LoVo (cell line): ENCODE measurements at regions not wholly inside any gene's neighbourhood (a gene's known extent, or its start where the extent isn't known, plus 50 kb on each side); places are given as distances from the start of the nearest gene placed in this dataset.

ENCODE experiments used
- DNase-seq: peaks from one replicate; pipeline ENCODE4 v3.0.0-alpha.2; 2016; ENCODE audit warnings: low spot score

GRCh38 chr13:103436057-103436654, 369.9 kb upstream of the SLC10A2 start:
- no peak for DNase-seq

DNA sequence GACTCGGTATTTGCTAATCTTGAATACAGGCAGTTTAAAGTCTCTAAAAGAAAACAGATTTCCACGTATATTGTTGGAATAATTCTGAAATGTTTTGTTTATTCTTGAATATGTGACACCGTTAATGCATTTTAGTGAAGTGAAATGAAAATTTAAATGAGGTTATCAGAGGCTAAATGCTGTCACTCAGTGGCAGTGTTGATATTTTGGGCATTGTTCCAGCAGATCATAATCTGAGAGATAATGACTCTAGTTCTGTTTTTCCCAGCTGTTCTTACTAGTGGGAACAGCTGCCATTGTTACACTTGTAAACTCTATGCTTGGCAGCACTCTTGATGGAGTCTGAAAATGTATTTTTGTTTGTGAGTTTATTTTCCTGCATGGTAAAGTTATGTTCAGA, 365.6 kb upstream of the SLC10A2 start:
- DNase-seq = no peak

- DNase-seq = no peak
These were observed 364.2 kb upstream of the SLC10A2 start for GRCh38 chr13:103430368-103430767.

DNA sequence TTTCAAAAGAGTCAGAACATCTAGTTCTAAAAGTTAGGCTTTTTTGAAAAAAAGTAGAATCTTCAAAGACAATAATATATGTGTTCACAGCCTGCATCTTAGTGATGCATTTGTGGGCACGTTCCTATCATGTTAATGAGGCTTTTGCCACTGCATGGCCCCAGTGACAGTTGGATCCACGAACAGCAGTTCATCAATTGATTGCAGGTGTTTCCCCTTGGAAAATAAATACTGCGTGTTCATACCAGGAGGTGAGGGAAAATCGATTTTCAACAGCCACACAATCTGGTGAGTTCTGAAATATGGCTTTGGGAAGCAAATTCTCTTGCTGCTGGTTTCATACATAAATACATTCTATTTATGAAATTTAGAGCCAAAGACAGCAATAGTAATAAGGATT, 343.8 kb upstream of the SLC10A2 start:
- DNase-seq = no peak

DNA sequence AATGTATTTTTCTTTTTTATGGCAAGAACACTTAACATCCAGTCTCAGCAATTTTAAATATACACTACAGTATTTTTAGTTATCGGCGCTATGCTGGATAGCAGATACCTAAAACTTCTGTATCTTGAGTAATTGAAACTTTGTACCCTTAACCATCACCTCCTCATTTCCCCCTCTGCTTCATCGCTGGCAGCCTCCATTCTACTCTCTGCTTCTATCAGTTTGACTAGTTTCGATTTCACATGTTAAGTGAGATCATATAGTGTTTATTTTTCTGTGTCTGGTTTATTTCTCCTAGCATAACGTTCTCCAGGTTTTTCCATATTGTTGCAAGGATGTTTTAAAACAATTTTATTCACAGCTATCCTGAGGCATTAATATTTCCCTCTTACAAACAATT, 340.8 kb upstream of the SLC10A2 start:
- no peak for DNase-seq

DNA sequence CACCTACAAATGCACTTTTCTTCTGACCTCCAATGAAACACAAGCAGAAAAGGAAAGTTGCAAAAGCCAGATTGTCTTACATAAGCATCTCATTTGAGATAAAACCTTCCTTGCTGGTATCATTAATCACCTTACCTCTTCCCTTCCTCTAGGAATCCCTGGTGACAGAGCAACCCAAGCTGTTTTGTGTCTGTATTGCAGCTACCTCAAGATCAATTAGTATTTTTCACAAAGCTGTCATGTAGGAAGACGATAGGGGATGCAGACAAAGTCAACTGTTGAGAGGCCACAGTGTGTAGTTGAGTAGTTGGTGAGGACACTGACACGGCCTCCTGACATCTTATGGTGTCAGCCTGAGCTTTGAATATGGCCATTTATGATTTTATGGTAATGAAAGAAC, 339.1 kb upstream of the SLC10A2 start:
- DNase-seq = no peak

DNA sequence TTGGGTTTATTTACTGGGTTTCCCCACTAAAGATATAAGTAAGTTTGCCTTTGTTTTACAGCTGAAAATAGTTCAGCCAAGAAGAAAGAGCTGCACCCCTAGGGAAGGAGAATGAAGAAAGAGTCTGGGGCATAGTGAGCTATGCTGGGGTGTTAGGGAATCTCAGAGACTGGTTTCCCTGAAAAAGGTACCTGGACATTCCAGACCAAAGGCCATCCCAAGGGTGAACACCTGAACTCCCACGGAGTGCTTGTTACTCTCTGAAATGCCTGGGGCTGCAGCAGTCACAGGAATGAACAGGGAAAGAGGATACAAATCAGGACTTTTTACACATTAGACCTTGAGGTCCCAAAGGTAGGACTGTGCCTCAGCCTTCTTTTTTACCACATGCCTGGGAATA, 337.6 kb upstream of the SLC10A2 start:
- DNase-seq = no peak

GRCh38 chr13:103403148-103403740, 337.0 kb upstream of the SLC10A2 start:
- DNase-seq = peak; percentile 15

- no peak for DNase-seq
These were observed 328.9 kb upstream of the SLC10A2 start for GRCh38 chr13:103395139-103395538.

DNA sequence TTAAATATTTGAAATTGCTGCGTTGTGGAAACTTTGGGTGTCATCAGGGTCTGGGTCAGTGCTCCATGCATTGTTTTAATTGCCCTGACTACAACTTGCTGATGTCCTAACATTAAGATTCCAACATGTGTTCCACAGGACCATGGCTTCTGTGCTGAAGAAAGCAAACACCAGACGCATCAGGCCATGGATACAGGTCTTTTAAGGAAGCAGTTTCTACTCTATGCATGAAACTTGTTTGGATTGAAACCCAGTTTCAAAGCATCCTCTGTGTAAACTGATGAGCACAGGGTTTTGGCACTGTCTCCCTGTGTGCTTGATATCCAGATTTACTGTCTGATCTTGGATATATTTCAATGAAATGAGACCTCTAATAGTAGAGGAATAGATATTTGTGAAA, 328.4 kb upstream of the SLC10A2 start:
- DNase-seq = no peak

DNA sequence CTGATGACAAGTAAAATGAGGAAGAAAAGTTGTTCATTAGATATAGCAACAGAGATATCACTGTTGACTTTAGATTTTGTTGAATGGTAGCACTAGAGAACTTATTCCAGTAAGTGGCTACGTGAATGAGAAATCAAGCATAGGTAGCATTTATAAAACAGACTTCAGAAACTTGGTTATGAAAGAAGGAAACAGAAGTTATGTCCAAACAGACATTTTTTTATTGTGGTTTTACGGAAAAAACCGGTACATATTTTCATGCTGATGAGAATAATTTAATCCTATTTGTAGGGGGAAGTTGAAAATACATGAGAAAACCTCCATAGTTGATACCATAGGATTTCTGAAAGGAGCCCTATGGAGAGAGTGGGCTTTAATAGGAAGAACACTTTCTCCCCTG, 325.7 kb upstream of the SLC10A2 start:
- no peak for DNase-seq

DNA sequence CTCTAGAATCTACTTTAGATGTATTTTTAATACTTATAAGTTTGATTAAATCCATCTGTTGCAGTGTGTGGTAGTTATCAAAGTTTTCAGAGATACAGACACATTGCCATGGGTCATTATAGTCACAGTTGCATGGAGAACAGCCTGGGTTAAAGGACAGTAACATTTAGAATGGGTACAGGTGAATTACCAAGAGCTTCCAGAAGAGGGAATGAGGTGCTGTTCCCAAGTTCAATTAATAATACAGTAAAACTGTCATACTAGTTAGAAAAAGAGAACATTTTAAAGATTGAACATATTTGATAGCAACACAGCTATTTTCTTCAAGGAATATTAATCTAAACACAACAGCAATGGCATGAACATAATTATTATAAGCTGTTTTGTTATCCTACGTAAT, 322.6 kb upstream of the SLC10A2 start:
- no peak for DNase-seq

- DNase-seq = no peak
These were observed 320.1 kb upstream of the SLC10A2 start for GRCh38 chr13:103386341-103386740.

DNA sequence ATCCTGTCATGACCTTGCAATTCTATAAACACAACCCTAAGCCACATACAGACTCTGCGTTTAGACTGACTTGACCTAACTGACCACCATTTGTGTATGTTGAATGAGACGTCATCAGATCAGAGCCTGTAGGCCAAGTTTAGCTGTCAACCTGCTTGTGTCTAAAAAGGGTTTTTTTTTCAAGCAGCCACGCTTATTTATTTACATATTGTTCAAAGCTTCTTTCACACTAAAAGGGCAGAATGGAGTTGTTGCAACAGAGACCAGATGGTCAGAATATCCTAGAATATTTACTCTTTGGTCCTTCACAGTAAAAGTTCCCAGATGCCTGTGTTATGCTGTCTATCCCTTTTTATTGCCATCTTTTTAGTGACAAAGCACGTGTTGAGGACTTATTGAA, 307.7 kb upstream of the SLC10A2 start:
- DNase-seq = no peak

DNA sequence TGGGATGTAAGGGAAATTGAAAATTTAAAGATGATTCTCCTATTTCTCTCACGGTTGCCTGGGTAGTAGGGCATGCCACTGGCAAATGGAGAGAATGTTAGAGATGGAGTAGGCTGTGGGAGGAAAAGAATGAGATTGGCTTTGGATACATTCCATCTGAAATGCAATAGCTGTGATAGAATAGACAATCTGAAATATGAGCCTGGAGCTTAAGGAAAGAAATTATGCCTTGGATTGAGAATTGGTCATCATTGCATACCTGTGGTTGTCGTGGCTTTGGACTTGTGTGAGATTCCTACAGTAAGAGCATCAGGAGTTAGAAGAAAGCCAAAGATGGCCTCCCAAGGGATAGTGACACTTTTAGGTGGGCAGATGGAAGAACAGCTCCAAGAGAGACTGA, 305.1 kb upstream of the SLC10A2 start:
- DNase-seq = no peak

GRCh38 chr13:103370790-103371189, 304.6 kb upstream of the SLC10A2 start:
- no peak for DNase-seq

DNA sequence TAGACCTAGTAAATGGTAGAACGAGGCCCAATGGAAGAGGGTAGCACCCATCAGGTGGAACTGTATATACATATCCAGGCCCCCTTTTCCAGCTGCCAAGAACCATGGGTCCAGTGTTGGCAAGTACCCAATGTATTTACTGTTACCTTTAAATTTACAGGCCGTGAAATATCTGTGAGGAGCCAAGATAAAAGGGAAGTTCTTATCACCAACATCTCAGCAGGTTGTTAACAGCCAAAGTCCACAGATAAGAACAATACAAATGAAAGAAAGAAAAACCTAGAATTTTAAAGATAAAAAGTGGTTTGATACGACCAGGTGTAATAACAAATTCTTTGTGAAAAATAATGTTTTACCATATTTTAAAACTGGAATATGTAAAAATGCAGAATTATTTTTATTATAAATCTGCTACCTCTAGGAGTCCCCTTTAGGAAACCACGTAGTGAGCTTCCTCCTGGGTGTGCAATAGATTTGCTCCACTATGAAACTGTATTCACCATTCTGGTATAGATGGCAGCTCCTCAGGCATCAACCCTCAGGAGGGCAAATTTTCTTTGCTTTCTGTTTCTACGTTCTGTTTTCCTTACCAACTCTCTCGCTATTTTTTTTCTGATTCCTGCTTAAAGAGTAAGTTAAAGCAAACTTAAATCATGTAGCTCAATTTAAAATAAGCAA, 292.2 kb upstream of the SLC10A2 start:
- no peak for DNase-seq

GRCh38 chr13:103356226-103356864, 290.1 kb upstream of the SLC10A2 start:
- no peak for DNase-seq

DNA sequence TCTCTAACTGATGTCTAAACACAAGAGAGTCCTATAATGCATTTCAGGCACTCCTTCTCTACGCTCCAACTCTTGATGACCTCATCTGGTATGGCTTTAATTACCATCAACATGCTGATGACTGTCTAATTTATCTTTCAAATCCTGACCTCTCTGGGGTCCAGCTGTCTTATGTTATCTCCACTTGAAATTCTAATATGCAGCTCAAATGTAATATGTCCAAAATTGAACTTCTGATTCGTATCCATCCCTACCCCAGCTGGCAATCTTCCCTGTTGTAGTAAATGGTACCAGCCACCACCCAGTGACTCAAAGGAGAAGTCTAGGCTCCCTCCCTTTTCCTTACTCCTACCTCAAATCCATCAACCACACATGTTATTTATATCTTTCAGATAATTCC, 288.0 kb upstream of the SLC10A2 start:
- DNase-seq = no peak

- DNase-seq = no peak
These were observed 285.0 kb upstream of the SLC10A2 start for GRCh38 chr13:103351035-103351828.

GRCh38 chr13:103350147-103350546, 283.9 kb upstream of the SLC10A2 start:
- no peak for DNase-seq

GRCh38 chr13:103349211-103349980, 283.2 kb upstream of the SLC10A2 start:
- DNase-seq = no peak
